Astrocyte (in vitro differentiated cells and primary cell): ENCODE measurements at regions not wholly inside any gene's neighbourhood (a gene's known extent, or its start where the extent isn't known, plus 50 kb on each side); places are given as distances from the start of the nearest gene placed in this dataset.

Experiments used
- DNase-seq: peaks from one replicate; pipeline ENCODE4 v3.0.0-alpha.2; 2010; ENCODE audit warnings: low read depth
- FAIRE-seq: peaks from 2 replicates; lab custom pipeline; 2011; peaks lifted over from hg19 to GRCh38; lab: Jason Lieb, UNC
- H2AFZ ChIP-seq: 2 replicates; pipeline ENCODE4 v1.6.0; 2012; ENCODE audit warnings: low read depth, low read length, inconsistent platforms
- H3K27ac ChIP-seq: 2 replicates; pipeline ENCODE4 v1.5.1; 2011; ENCODE audit warnings: low read depth, low read length, inconsistent platforms
- H3K27me3 ChIP-seq: 2 replicates; pipeline ENCODE4 v1.6.0; 2011; ENCODE audit warnings: low read length, inconsistent platforms; ENCODE audit not compliant: insufficient read depth
- H3K36me3 ChIP-seq: 2 replicates; pipeline ENCODE4 v1.5.1; 2011; ENCODE audit warnings: low read length, inconsistent platforms; ENCODE audit not compliant: insufficient read depth
- H3K4me1 ChIP-seq: 2 replicates; pipeline ENCODE4 v1.5.1; 2011; ENCODE audit warnings: low read length, inconsistent platforms; ENCODE audit not compliant: insufficient read depth
- H3K4me2 ChIP-seq: 2 replicates; pipeline ENCODE4 v1.6.0; 2012; ENCODE audit warnings: low read length, inconsistent platforms
- H3K4me3 ChIP-seq: 2 replicates; pipeline ENCODE4 v1.5.1; 2011; ENCODE audit warnings: low read depth, mild to moderate bottlenecking, low read length, inconsistent platforms; ENCODE audit not compliant: insufficient read depth
- H3K79me2 ChIP-seq: 2 replicates; pipeline ENCODE4 v1.6.0; 2012; ENCODE audit warnings: mild to moderate bottlenecking, low read length, inconsistent platforms; ENCODE audit not compliant: insufficient read depth
- H3K9ac ChIP-seq: 2 replicates; pipeline ENCODE4 v1.6.0; 2012; ENCODE audit warnings: mild to moderate bottlenecking, low read length, inconsistent platforms
- H3K9me3 ChIP-seq: 2 replicates; pipeline ENCODE4 v1.5.1; 2012; ENCODE audit warnings: low read depth, mild to moderate bottlenecking, low read length, inconsistent platforms; ENCODE audit not compliant: insufficient read depth
- H4K20me1 ChIP-seq: 2 replicates; pipeline ENCODE4 v1.6.0; 2012; ENCODE audit warnings: low read length, inconsistent platforms; ENCODE audit not compliant: insufficient read depth
- H3K27ac Mint-ChIP-seq: one replicate; pipeline ENCODE4 v1.8.0; 2021; ENCODE audit warnings: mild to moderate bottlenecking, mixed read lengths; ENCODE audit not compliant: unreplicated experiment
- H3K27me3 Mint-ChIP-seq: one replicate; pipeline ENCODE4 v1.8.0; 2021; ENCODE audit warnings: low read depth, mixed read lengths; ENCODE audit not compliant: unreplicated experiment
- H3K36me3 Mint-ChIP-seq: one replicate; pipeline ENCODE4 v1.8.0; 2021; ENCODE audit warnings: low read depth, mixed read lengths; ENCODE audit not compliant: unreplicated experiment
- H3K4me1 Mint-ChIP-seq: one replicate; pipeline ENCODE4 v1.8.0; 2021; ENCODE audit warnings: low read depth, mixed read lengths; ENCODE audit not compliant: unreplicated experiment
- H3K4me3 Mint-ChIP-seq: one replicate; pipeline ENCODE4 v1.8.0; 2021; ENCODE audit warnings: mild to moderate bottlenecking, moderate library complexity, mixed read lengths; ENCODE audit not compliant: unreplicated experiment
- H3K9me3 Mint-ChIP-seq: one replicate; pipeline ENCODE4 v1.8.0; 2021; ENCODE audit warnings: mild to moderate bottlenecking, mixed read lengths; ENCODE audit not compliant: unreplicated experiment
- EZH2 ChIP-seq: IDR thresholded peaks from 2 replicates; pipeline ENCODE4 v1.6.1; 2012; ENCODE audit warnings: mild to moderate bottlenecking, low read length, inconsistent platforms; ENCODE audit not compliant: insufficient read depth
- TF ChIP-seq, protein P1 (sequence below): IDR thresholded peaks from 2 replicates; pipeline ENCODE4 v1.5.1; 2011; ENCODE audit warnings: low read depth, mild to moderate bottlenecking, inconsistent platforms, low read length, moderate library complexity; ENCODE audit not compliant: insufficient read depth

DNA sequence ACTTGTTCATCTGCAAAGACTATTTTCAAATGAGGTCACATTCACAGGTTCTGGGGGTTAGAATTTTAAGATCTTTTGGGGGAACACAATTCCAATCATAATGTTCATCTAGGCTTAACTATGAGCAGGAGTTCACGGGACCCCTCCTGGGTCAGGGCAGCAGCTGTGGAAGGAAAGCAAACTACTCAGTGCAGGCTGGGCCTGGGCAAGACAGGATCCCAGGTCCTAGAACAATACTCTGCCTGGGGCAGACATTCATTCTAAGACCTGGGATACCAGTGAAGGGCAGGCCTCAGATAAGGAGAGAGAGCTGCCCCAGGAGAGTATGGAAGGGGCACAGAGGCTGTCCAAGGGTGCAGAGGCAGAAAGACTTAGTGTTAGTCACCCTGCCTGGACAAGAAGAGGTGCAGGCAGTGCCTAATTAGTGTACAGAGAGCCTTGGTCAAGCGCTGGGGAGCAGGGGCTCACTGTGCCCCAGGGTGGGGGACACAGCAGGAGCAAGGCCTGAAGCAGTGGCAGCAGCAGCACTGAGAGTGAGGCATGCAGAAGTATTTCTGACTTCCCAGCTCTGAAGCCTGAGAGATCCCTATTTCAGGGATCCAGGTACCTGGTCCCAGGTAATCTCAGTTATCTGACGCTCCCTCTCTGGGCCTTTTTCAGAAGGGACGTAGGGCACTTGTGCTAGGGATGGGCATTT, 123.0 kb upstream of the MAMLD1 start:
- H3K9me3 Mint-ChIP-seq: peaks cover 4% of the 10 kb centered on the region

GRCh38 chrX:150240643-150240970, 122.5 kb upstream of the MAMLD1 start:
- Histone ChIP-seq H3K9me3 (no peaks in the 10 kb centered on the region), H3K4me2 (no peak overlapping the region), H2AFZ (no peak overlapping the region), H3K27ac (no peak overlapping the region), H3K4me3 (no peak overlapping the region), H3K9ac (no peak overlapping the region), H3K27me3 (no peaks in the 10 kb centered on the region), H3K79me2 (no peaks in the 10 kb centered on the region), H4K20me1 (no peaks in the 10 kb centered on the region), H3K36me3 (no peaks in the 10 kb centered on the region), H3K4me1 (peaks cover 5% of the 10 kb centered on the region)
- TF ChIP-seq, protein P1, sequence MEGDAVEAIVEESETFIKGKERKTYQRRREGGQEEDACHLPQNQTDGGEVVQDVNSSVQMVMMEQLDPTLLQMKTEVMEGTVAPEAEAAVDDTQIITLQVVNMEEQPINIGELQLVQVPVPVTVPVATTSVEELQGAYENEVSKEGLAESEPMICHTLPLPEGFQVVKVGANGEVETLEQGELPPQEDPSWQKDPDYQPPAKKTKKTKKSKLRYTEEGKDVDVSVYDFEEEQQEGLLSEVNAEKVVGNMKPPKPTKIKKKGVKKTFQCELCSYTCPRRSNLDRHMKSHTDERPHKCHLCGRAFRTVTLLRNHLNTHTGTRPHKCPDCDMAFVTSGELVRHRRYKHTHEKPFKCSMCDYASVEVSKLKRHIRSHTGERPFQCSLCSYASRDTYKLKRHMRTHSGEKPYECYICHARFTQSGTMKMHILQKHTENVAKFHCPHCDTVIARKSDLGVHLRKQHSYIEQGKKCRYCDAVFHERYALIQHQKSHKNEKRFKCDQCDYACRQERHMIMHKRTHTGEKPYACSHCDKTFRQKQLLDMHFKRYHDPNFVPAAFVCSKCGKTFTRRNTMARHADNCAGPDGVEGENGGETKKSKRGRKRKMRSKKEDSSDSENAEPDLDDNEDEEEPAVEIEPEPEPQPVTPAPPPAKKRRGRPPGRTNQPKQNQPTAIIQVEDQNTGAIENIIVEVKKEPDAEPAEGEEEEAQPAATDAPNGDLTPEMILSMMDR: no peak
- TF ChIP-seq EZH2: no peak
- H3K36me3 Mint-ChIP-seq: no peaks in the 10 kb centered on the region
- peaks cover 8% of the 10 kb centered on the region for H3K4me1 Mint-ChIP-seq
- no peak for FAIRE-seq
- H3K4me3 Mint-ChIP-seq: no peak overlapping the region
- H3K27me3 Mint-ChIP-seq: peaks cover 14% of the 10 kb centered on the region
- H3K9me3 Mint-ChIP-seq: peaks cover 5% of the 10 kb centered on the region
- no peak for DNase-seq
- H3K27ac Mint-ChIP-seq: no peak overlapping the region

More for the DNA sequence above, 123.0 kb upstream of the MAMLD1 start:
- Mint-ChIP-seq H3K4me3 (no peak overlapping the region), H3K27ac (no peak overlapping the region), H3K36me3 (no peaks in the 10 kb centered on the region), H3K4me1 (peaks cover 8% of the 10 kb centered on the region), H3K27me3 (peaks cover 14% of the 10 kb centered on the region)
- H3K36me3 ChIP-seq: no peaks in the 10 kb centered on the region
- no peak for TF ChIP-seq EZH2
- TF ChIP-seq, protein P1: no peak
- H2AFZ ChIP-seq: no peak overlapping the region
- DNase-seq (no peak), FAIRE-seq (no peak)
- H3K4me2 ChIP-seq: no peak overlapping the region
- H3K27ac ChIP-seq: no peak overlapping the region
- no peak overlapping the region for H3K9ac ChIP-seq
- peaks cover 5% of the 10 kb centered on the region for H3K4me1 ChIP-seq
- no peaks in the 10 kb centered on the region for H3K27me3 ChIP-seq
- no peak overlapping the region for H3K4me3 ChIP-seq
- H4K20me1 ChIP-seq: no peaks in the 10 kb centered on the region
- no peaks in the 10 kb centered on the region for H3K79me2 ChIP-seq
- no peaks in the 10 kb centered on the region for H3K9me3 ChIP-seq

- Histone ChIP-seq H3K27me3 (no peaks in the 10 kb centered on the region), H3K9ac (no peak overlapping the region), H3K36me3 (no peaks in the 10 kb centered on the region), H3K4me1 (peaks cover 3% of the 10 kb centered on the region), H3K79me2 (no peaks in the 10 kb centered on the region), H4K20me1 (no peaks in the 10 kb centered on the region), H3K4me2 (no peak overlapping the region), H3K27ac (no peak overlapping the region), H3K9me3 (no peaks in the 10 kb centered on the region), H3K4me3 (no peak overlapping the region), H2AFZ (no peak overlapping the region)
- FAIRE-seq (no peak), DNase-seq (no peak)
- no peak overlapping the region for H3K27ac Mint-ChIP-seq
- TF ChIP-seq, protein P1: no peak
- TF ChIP-seq EZH2: no peak
- no peak overlapping the region for H3K4me3 Mint-ChIP-seq
- H3K27me3 Mint-ChIP-seq: no peaks in the 10 kb centered on the region
- H3K9me3 Mint-ChIP-seq: no peaks in the 10 kb centered on the region
- no peaks in the 10 kb centered on the region for H3K36me3 Mint-ChIP-seq
- H3K4me1 Mint-ChIP-seq: peaks cover 4% of the 10 kb centered on the region
Measured at GRCh38 chrX:150253959-150254620, 109.0 kb upstream of the MAMLD1 start.
